CD14-positive monocyte (primary cell): ENCODE measurements at regions not wholly inside any gene's neighbourhood (a gene's known extent, or its start where the extent isn't known, plus 50 kb on each side); places are given as distances from the start of the nearest gene placed in this dataset.
"Not testable (repeated sequence)": the region's sequence is repeated elsewhere in the genome, so short reads cannot be mapped to it uniquely, and the experiment has no call there.

ENCODE experiments used
- DNase-seq, 3 donors: peaks; one replicate each; pipeline ENCODE4 v3.0.0-alpha.2; 2011 to 2022
- H2AFZ ChIP-seq: 2 replicates; pipeline ENCODE4 v1.6.0; 2012; ENCODE audit warnings: mild to moderate bottlenecking, low read depth, low read length, inconsistent platforms; ENCODE audit not compliant: insufficient read depth, poor library complexity, severe bottlenecking
- H3K27ac ChIP-seq, 2 donors: 1 replicate in 1 of 2; 2 replicates in 1 of 2; pipeline ENCODE4 v1.5.1; 2012 to 2013; ENCODE audit warnings: low read length in 2 of 2, control low read depth in 1 of 2, inconsistent platforms in 1 of 2, low read depth in 1 of 2, mild to moderate bottlenecking in 1 of 2
- H3K27me3 ChIP-seq, 2 donors: one replicate each; pipeline versions ENCODE4 v1.6.0 to v1.6.1; 2011 to 2013; ENCODE audit warnings: low read length in 2 of 2; ENCODE audit not compliant: control insufficient read depth in 2 of 2, insufficient read depth in 2 of 2
- H3K36me3 ChIP-seq, 2 donors: replicated peaks in 1 of 2; 1 replicate in 1 of 2; 2 replicates in 1 of 2; pipeline versions ENCODE4 v1.5.1 to v1.6.1; 2012 to 2013; ENCODE audit warnings: low read length in 2 of 2, control low read depth in 1 of 2, inconsistent platforms in 1 of 2, mild to moderate bottlenecking in 1 of 2; ENCODE audit not compliant: insufficient read depth in 2 of 2, control insufficient read depth in 1 of 2
- H3K4me1 ChIP-seq, 2 donors: 1 replicate in 1 of 2; 2 replicates in 1 of 2; pipeline versions ENCODE4 v1.5.1 to v1.6.1; 2012 to 2013; ENCODE audit warnings: low read length in 2 of 2, control low read depth in 1 of 2, inconsistent platforms in 1 of 2, mild to moderate bottlenecking in 1 of 2, moderate library complexity in 1 of 2; ENCODE audit not compliant: insufficient read depth in 2 of 2, control insufficient read depth in 1 of 2
- H3K4me2 ChIP-seq: replicated peaks from 2 replicates; pipeline ENCODE3; 2012; ENCODE audit warnings: low read length, moderate library complexity, mild to moderate bottlenecking; ENCODE audit not compliant: poor library complexity, severe bottlenecking; ENCODE audit errors: extremely low read depth
- H3K4me3 ChIP-seq, 3 experiments: fragments of 200-600 bp in 1 of 3; sonication (generic) in 1 of 3; replicated peaks in 1 of 3; 1 replicate in 2 of 3; 2 replicates in 1 of 3; pipeline ENCODE4 v1.5.1; 2011 to 2013; ENCODE audit warnings: low read length in 3 of 3, mild to moderate bottlenecking in 3 of 3, control low read depth in 2 of 3, low read depth in 2 of 3, inconsistent platforms in 1 of 3, moderate library complexity in 1 of 3
- H3K79me2 ChIP-seq: 2 replicates; pipeline ENCODE4 v1.6.0; 2012; ENCODE audit warnings: mild to moderate bottlenecking, control low read depth, inconsistent platforms, low read length, moderate library complexity; ENCODE audit not compliant: insufficient read depth
- H3K9ac ChIP-seq: 2 replicates; pipeline ENCODE4 v1.6.0; 2017; ENCODE audit warnings: low read length, mild to moderate bottlenecking; ENCODE audit not compliant: insufficient read depth, poor library complexity, severe bottlenecking
- H3K9me3 ChIP-seq, 2 donors: replicated peaks in 1 of 2; 1 replicate in 1 of 2; 2 replicates in 1 of 2; pipeline versions ENCODE4 v1.5.1 to v1.6.1; 2012 to 2013; ENCODE audit warnings: low read length in 2 of 2, control low read depth in 1 of 2; ENCODE audit not compliant: control insufficient read depth in 1 of 2, insufficient read depth in 1 of 2
- H4K20me1 ChIP-seq: 2 replicates; pipeline ENCODE4 v1.6.0; 2012; ENCODE audit warnings: mild to moderate bottlenecking, low read length, control low read depth, moderate library complexity; ENCODE audit not compliant: insufficient read depth
- H3K27ac Mint-ChIP-seq, 7 donors: one replicate each; pipeline ENCODE4 v1.8.0; 2020; ENCODE audit warnings: mild to moderate bottlenecking in 7 of 7, mixed read lengths in 7 of 7, moderate library complexity in 6 of 7, inconsistent platforms in 2 of 7
- H3K27me3 Mint-ChIP-seq, 3 donors: one replicate each; pipeline ENCODE4 v1.8.0; 2021 to 2022; ENCODE audit warnings: low read depth in 3 of 3, mild to moderate bottlenecking in 3 of 3, mixed read lengths in 3 of 3, moderate library complexity in 3 of 3, inconsistent platforms in 1 of 3
- H3K36me3 Mint-ChIP-seq, 2 donors: one replicate each; pipeline ENCODE4 v1.8.0; 2020; ENCODE audit warnings: mixed read lengths in 2 of 2, inconsistent platforms in 1 of 2, mild to moderate bottlenecking in 1 of 2
- H3K4me1 Mint-ChIP-seq: one replicate; pipeline ENCODE4 v1.8.0; 2020; ENCODE audit warnings: mild to moderate bottlenecking, mixed read lengths
- H3K4me3 Mint-ChIP-seq, 2 donors: one replicate each; pipeline ENCODE4 v1.8.0; 2020; ENCODE audit warnings: mild to moderate bottlenecking in 2 of 2, mixed read lengths in 2 of 2, moderate library complexity in 1 of 2
- H3K9me3 Mint-ChIP-seq, 7 donors: one replicate each; pipeline ENCODE4 v1.8.0; 2020 to 2022; ENCODE audit warnings: mixed read lengths in 7 of 7, mild to moderate bottlenecking in 6 of 7, moderate library complexity in 6 of 7, inconsistent platforms in 2 of 7
- WGBS: methylation state at CpG from one replicate; pipeline ENCODE4 v1.1.5; 2013; ENCODE audit warnings: missing lambda C conversion rate; ENCODE audit not compliant: insufficient coverage; 5-methylcytosine and 5-hydroxymethylcytosine counted together
- intact Hi-C, 2 donors: fragments of 100-400 bp; cut with micrococcal nuclease; formaldehyde crosslinking; loops; one replicate each; pipeline versions ENCODE4 v1.15.0 to v1.15.1; 2023

DNA sequence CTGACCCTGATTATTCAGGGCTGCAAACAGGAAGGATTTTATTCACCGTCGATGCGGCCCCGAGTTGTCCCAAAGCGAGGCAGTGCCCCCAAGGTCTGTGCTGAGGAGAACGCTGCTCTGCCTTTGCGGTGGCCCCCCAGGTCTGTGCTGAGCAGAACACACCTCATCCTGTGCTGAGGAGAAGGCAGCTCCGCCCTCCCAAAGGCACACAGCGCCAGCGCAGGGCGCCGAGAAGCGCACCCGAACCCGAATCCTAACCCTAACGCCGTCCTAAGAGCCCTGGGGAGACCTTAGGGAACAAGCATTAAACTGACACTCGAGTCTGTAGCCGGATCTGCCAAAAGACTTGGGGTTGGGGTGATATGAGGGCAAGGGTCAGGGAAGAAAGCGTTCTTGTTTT lies 188.9 kb downstream of the CCT8L2 start:
- H3K9me3 Mint-ChIP-seq = peaks cover 6 to 13% (median 11%) of the 10 kb centered on the region in 7 donors
- H4K20me1 ChIP-seq, H3K27ac Mint-ChIP-seq, H3K9me3 ChIP-seq, H2AFZ ChIP-seq, H3K27me3 Mint-ChIP-seq, intact Hi-C loops, H3K9ac ChIP-seq, H3K4me3 Mint-ChIP-seq, H3K4me1 Mint-ChIP-seq, H3K27ac ChIP-seq, H3K4me3 ChIP-seq, H3K36me3 Mint-ChIP-seq, DNase-seq, H3K79me2 ChIP-seq, H3K36me3 ChIP-seq, H3K4me1 ChIP-seq, H3K27me3 ChIP-seq, H3K4me2 ChIP-seq: not testable (repeated sequence)
- 59% methylated on average over 20 of the region's 20 CpGs for WGBS

- DNase-seq, H3K27ac ChIP-seq, H3K27me3 ChIP-seq, H3K9ac ChIP-seq, H3K4me1 Mint-ChIP-seq, H3K27me3 Mint-ChIP-seq, H3K27ac Mint-ChIP-seq, H4K20me1 ChIP-seq, H3K4me2 ChIP-seq, H3K36me3 Mint-ChIP-seq, H3K4me3 Mint-ChIP-seq, intact Hi-C loops, H3K79me2 ChIP-seq, H2AFZ ChIP-seq, H3K4me1 ChIP-seq, H3K4me3 ChIP-seq, H3K36me3 ChIP-seq, H3K9me3 ChIP-seq: not testable (repeated sequence)
- H3K9me3 Mint-ChIP-seq = peaks cover 6 to 15% (median 12%) of the 10 kb centered on the region in 7 donors
- 41% methylated on average over 5 of the region's 6 CpGs for whole genome bisulfite sequencing
Measured at GRCh38 chr22:16402874-16403399, 189.7 kb downstream of the CCT8L2 start.

GRCh38 chr22:16393476-16393875 lies 199.1 kb downstream of the CCT8L2 start:
- not testable (repeated sequence) for H3K27me3 Mint-ChIP-seq
- WGBS = no CpG with 5 or more reads among the region's 2 CpGs

GRCh38 chr22:16391417-16391930 lies 201.1 kb downstream of the CCT8L2 start:
- intact Hi-C loops, H3K27ac ChIP-seq: not testable (repeated sequence)
- H3K9me3 ChIP-seq = peaks cover 0 to 23% of the 10 kb centered on the region in 2 donors

More at GRCh38 chr22:16393476-16393875, 199.1 kb downstream of the CCT8L2 start:
- H3K9me3 Mint-ChIP-seq = peaks cover 15 to 59% (median 37%) of the 10 kb centered on the region in 7 donors
- H3K36me3 ChIP-seq, intact Hi-C loops, H2AFZ ChIP-seq, H3K4me2 ChIP-seq, H3K4me3 ChIP-seq, H3K4me3 Mint-ChIP-seq, DNase-seq, H3K4me1 ChIP-seq, H3K36me3 Mint-ChIP-seq, H3K27me3 ChIP-seq, H4K20me1 ChIP-seq, H3K9ac ChIP-seq, H3K27ac Mint-ChIP-seq, H3K79me2 ChIP-seq, H3K4me1 Mint-ChIP-seq, H3K27ac ChIP-seq: not testable (repeated sequence)
- peaks cover 0 to 24% of the 10 kb centered on the region in 2 donors for H3K9me3 ChIP-seq

More at GRCh38 chr22:16391417-16391930, 201.1 kb downstream of the CCT8L2 start:
- not testable (repeated sequence) for H3K36me3 Mint-ChIP-seq, H3K4me2 ChIP-seq, H3K4me1 Mint-ChIP-seq, H3K4me1 ChIP-seq, H2AFZ ChIP-seq, H4K20me1 ChIP-seq, H3K9ac ChIP-seq, H3K36me3 ChIP-seq, H3K4me3 ChIP-seq, DNase-seq, H3K79me2 ChIP-seq, H3K4me3 Mint-ChIP-seq, H3K27ac Mint-ChIP-seq
- peaks cover 15 to 26% (median 18%) of the 10 kb centered on the region in 3 donors for H3K27me3 Mint-ChIP-seq
- WGBS = 52% methylated on average over 12 of the region's 20 CpGs
- peaks cover 13 to 55% (median 36%) of the 10 kb centered on the region in 7 donors for H3K9me3 Mint-ChIP-seq
- peaks cover 3 to 17% of the 10 kb centered on the region in 2 donors for H3K27me3 ChIP-seq
